ENCODE measurements at regions not wholly inside any gene's neighbourhood (a gene's known extent, or its start where the extent isn't known, plus 50 kb on each side); places are given as distances from the start of the nearest gene placed in this dataset.

GRCh38 chr4:146998157-146998556 is 52.5 kb upstream of the TTC29 start:
- no peak for DNase-seq (ENCODE audit: low read depth)

GRCh38 chr4:147003956-147004809 is 58.5 kb upstream of the TTC29 start:
- no peak overlapping the region for H3K4me3 ChIP-seq (ENCODE audit: control insufficient read depth, low read depth, low read length)
- TF ChIP-seq CTCF (IDR thresholded peaks at IDR 0.05; ENCODE audit: control insufficient read depth, insufficient read depth, low read depth, low read length, missing control alignments) = no peak
- no peak for DNase-seq (ENCODE audit: low read depth)

More at GRCh38 chr4:146998157-146998556, 52.5 kb upstream of the TTC29 start:
- no peak for TF ChIP-seq CTCF (IDR thresholded peaks at IDR 0.05; ENCODE audit: control insufficient read depth, insufficient read depth, low read depth, low read length, missing control alignments)
- no peak overlapping the region for H3K4me3 ChIP-seq (ENCODE audit: control insufficient read depth, low read depth, low read length)

- TF ChIP-seq CTCF (IDR thresholded peaks at IDR 0.05; ENCODE audit: control insufficient read depth, insufficient read depth, low read depth, low read length, missing control alignments) = no peak
- DNase-seq (ENCODE audit: low read depth) = no peak
- H3K4me3 ChIP-seq (ENCODE audit: control insufficient read depth, low read depth, low read length) = no peak overlapping the region
Measured at GRCh38 chr4:147006229-147006628, 60.6 kb upstream of the TTC29 start.

- no peak overlapping the region for H3K4me3 ChIP-seq (ENCODE audit: control insufficient read depth, low read depth, low read length)
- TF ChIP-seq CTCF (IDR thresholded peaks at IDR 0.05; ENCODE audit: control insufficient read depth, insufficient read depth, low read depth, low read length, missing control alignments) = no peak
- DNase-seq (ENCODE audit: low read depth) = no peak
Measured at GRCh38 chr4:147009875-147010274, 64.2 kb upstream of the TTC29 start.

GRCh38 chr4:147011411-147011810 is 65.7 kb upstream of the TTC29 start:
- no peak for TF ChIP-seq CTCF (IDR thresholded peaks at IDR 0.05; ENCODE audit: control insufficient read depth, insufficient read depth, low read depth, low read length, missing control alignments)
- DNase-seq (ENCODE audit: low read depth) = no peak
- no peak overlapping the region for H3K4me3 ChIP-seq (ENCODE audit: control insufficient read depth, low read depth, low read length)

- DNase-seq (ENCODE audit: low read depth) = no peak
- H3K4me3 ChIP-seq (ENCODE audit: control insufficient read depth, low read depth, low read length) = no peak overlapping the region
- TF ChIP-seq CTCF (IDR thresholded peaks at IDR 0.05; ENCODE audit: control insufficient read depth, insufficient read depth, low read depth, low read length, missing control alignments) = no peak
Measured at GRCh38 chr4:147012059-147012707, 66.5 kb upstream of the TTC29 start.

Data from AG09309 (cell line).